HCT116 (cell line): ENCODE measurements at regions not wholly inside any gene's neighbourhood (a gene's known extent, or its start where the extent isn't known, plus 50 kb on each side); places are given as distances from the start of the nearest gene placed in this dataset.
"Not testable (repeated sequence)": the region's sequence is repeated elsewhere in the genome, so short reads cannot be mapped to it uniquely, and the experiment has no call there.

ENCODE experiments used
- ATAC-seq: fragments of 200-7000 bp; cut with Tn5 transposase; 2 replicates; pipeline ENCODE4 v1.9.1; 2020; ENCODE audit warnings: mild to moderate bottlenecking, moderate library complexity
- BruUV-seq: library from RNA; stranded (reverse); fragments of 400-500 nt; replicated peaks from 2 replicates; lab custom pipeline; 2021; lab: Mats Ljungman, UMichigan
- CTCF ChIA-PET: fragments of 300-600 bp; sonication (Branson Sonifier 250); formaldehyde crosslinking; loops from one replicate; lab custom pipeline; 2021; ENCODE audit warnings: antibody characterized with exemption; lab: Charles Lee
- POLR2A ChIA-PET: fragments of 300-600, 350-600 bp; sonication (Branson Sonifier 250); formaldehyde crosslinking; loops from one replicate; lab custom pipeline; 2021; ENCODE audit warnings: antibody characterized with exemption; lab: Charles Lee
- RAD21 ChIA-PET, 2 experiments: fragments of 300-600 bp; sonication (Branson Sonifier 250); formaldehyde crosslinking; loops; one replicate each; lab custom pipeline; 2023; ENCODE audit warnings: low total read pairs in 2 of 2; ENCODE audit not compliant: uncharacterized antibody in 2 of 2, unreplicated experiment in 2 of 2, low non-redundant PET in 1 of 2; lab: Charles Lee
- DNase-seq: peaks from one replicate; pipeline ENCODE4 v3.0.0-alpha.2; 2010; ENCODE audit warnings: low read depth, low spot score
- H2AFZ ChIP-seq: fragments of 200-600 bp; shearing (Covaris generic), sonication (generic); 2 replicates; pipeline ENCODE4 v1.6.1; 2017; ENCODE audit warnings: low read depth, mixed run types, mixed read lengths, antibody characterized with exemption, low read length; ENCODE audit not compliant: poor library complexity, severe bottlenecking
- H3K27ac ChIP-seq: 2 replicates; pipeline ENCODE4 v1.5.1; 2012; ENCODE audit warnings: low read depth, low read length
- H3K27me3 ChIP-seq: fragments of 200-600 bp; sonication (generic); 2 replicates; pipeline ENCODE4 v1.6.1; 2016; ENCODE audit warnings: mixed run types, low read length, mixed read lengths; ENCODE audit not compliant: insufficient read depth
- H3K36me3 ChIP-seq, 2 experiments: fragments of 200-500 bp in 1 of 2; fragments of 200-600 bp in 1 of 2; sonication (Bioruptor generic) in 1 of 2; sonication (generic) in 1 of 2; 2 replicates each; pipeline versions ENCODE4 v1.5.1 to v1.6.1; 2014 to 2016; ENCODE audit warnings: low read length in 2 of 2, inconsistent platforms in 1 of 2, mixed read lengths in 1 of 2, mixed run types in 1 of 2; ENCODE audit not compliant: insufficient read depth in 2 of 2, control insufficient read depth in 1 of 2
- H3K4me1 ChIP-seq, 2 experiments: fragments of 200-600 bp in 1 of 2; sonication (generic) in 1 of 2; 2 replicates each; pipeline versions ENCODE4 v1.5.1 to v1.6.1; 2012 to 2017; ENCODE audit warnings: low read length in 2 of 2, inconsistent platforms in 1 of 2, mild to moderate bottlenecking in 1 of 2, mixed read lengths in 1 of 2, mixed run types in 1 of 2, moderate library complexity in 1 of 2; ENCODE audit not compliant: insufficient read depth in 2 of 2, control insufficient read depth in 1 of 2
- H3K4me2 ChIP-seq: fragments of 200-600 bp; sonication (generic); 2 replicates; pipeline ENCODE4 v1.6.1; 2017; ENCODE audit warnings: mixed run types, low read length, mixed read lengths
- H3K4me3 ChIP-seq, 2 experiments: fragments of 200-600 bp in 1 of 2; sonication (generic) in 1 of 2; replicated peaks in 1 of 2; 2 replicates each; pipeline ENCODE4 v1.5.1; 2011 to 2016; ENCODE audit warnings: low read length in 2 of 2, control low read depth in 1 of 2, low read depth in 1 of 2, mild to moderate bottlenecking in 1 of 2, mixed read lengths in 1 of 2, mixed run types in 1 of 2
- H3K79me2 ChIP-seq: fragments of 200-600 bp; sonication (generic); 2 replicates; pipeline ENCODE4 v1.6.1; 2017; ENCODE audit warnings: mild to moderate bottlenecking, mixed run types, low read length, moderate library complexity, mixed read lengths; ENCODE audit not compliant: insufficient read depth
- H3K9ac ChIP-seq: fragments of 200-600 bp; sonication (generic); 2 replicates; pipeline ENCODE4 v1.6.1; 2016; ENCODE audit warnings: low read length, mixed read lengths
- H3K9me2 ChIP-seq: fragments of 200-600 bp; sonication (generic), shearing (Covaris generic); 2 replicates; pipeline ENCODE4 v1.6.1; 2017; ENCODE audit warnings: mixed run types, mild to moderate bottlenecking, moderate library complexity; ENCODE audit not compliant: insufficient read depth
- H3K9me3 ChIP-seq, 2 experiments: fragments of 200-500 bp in 1 of 2; fragments of 200-600 bp in 1 of 2; sonication (Bioruptor generic) in 1 of 2; sonication (generic) in 1 of 2; 2 replicates each; pipeline ENCODE4 v1.6.1; 2014 to 2017; ENCODE audit warnings: low read length in 2 of 2, mixed read lengths in 2 of 2, inconsistent platforms in 1 of 2, low read depth in 1 of 2, mild to moderate bottlenecking in 1 of 2, mixed run types in 1 of 2, moderate library complexity in 1 of 2; ENCODE audit not compliant: control insufficient read depth in 1 of 2, insufficient read depth in 1 of 2
- H4K20me1 ChIP-seq: fragments of 200-600 bp; sonication (generic), shearing (Covaris generic); 2 replicates; pipeline ENCODE4 v1.6.1; 2017; ENCODE audit warnings: mixed run types, mild to moderate bottlenecking, moderate library complexity; ENCODE audit not compliant: insufficient read depth
- POLR2A ChIP-seq: IDR thresholded peaks from 2 replicates; pipeline ENCODE4 v1.7.0; 2011; ENCODE audit warnings: borderline replicate concordance; ENCODE audit not compliant: insufficient read depth, insufficient read length; ENCODE audit errors: extremely low read depth
- RAD21 ChIP-seq: IDR thresholded peaks from 2 replicates; pipeline ENCODE4 v1.6.1; 2012; ENCODE audit warnings: low read depth, mild to moderate bottlenecking
- SIN3A ChIP-seq: IDR thresholded peaks from 2 replicates; pipeline ENCODE4 v1.6.1; 2012; ENCODE audit warnings: low read depth
- TCF7L2 ChIP-seq: IDR thresholded peaks from 2 replicates; pipeline ENCODE4 v1.7.0; 2011; ENCODE audit warnings: borderline replicate concordance, inconsistent platforms; ENCODE audit not compliant: insufficient read depth, insufficient read length; ENCODE audit errors: extremely low read depth
- ZFX ChIP-seq: fragments of 450-650 bp; IDR thresholded peaks from 2 replicates; pipeline ENCODE4 v1.6.1; 2017
- intact Hi-C: fragments of 100-400 bp; cut with micrococcal nuclease; formaldehyde crosslinking; loops from 2 replicates; pipeline ENCODE4 v1.10.0; 2022
- TF ChIP-seq, protein P1 (sequence below): IDR thresholded peaks from 2 replicates; pipeline ENCODE4 v1.6.1; 2012
- TF ChIP-seq, protein P2 (sequence below): IDR thresholded peaks from 2 replicates; pipeline ENCODE4 v1.6.1; 2012
- TF ChIP-seq, protein P3 (sequence below), 3 experiments: fragments of 200-600 bp in 1 of 3; sonication (generic) in 1 of 3; IDR thresholded peaks in 2 of 3; conservative IDR thresholded peaks in 1 of 3; 2 replicates each; pipeline ENCODE4 v1.5.1; 2012 to 2017; ENCODE audit warnings: low read depth in 2 of 3, low read length in 2 of 3, antibody characterized with exemption in 1 of 3, borderline replicate concordance in 1 of 3, control low read depth in 1 of 3, mild to moderate bottlenecking in 1 of 3, mixed read lengths in 1 of 3, mixed run types in 1 of 3, moderate library complexity in 1 of 3; ENCODE audit not compliant: insufficient read depth in 1 of 3

DNA sequence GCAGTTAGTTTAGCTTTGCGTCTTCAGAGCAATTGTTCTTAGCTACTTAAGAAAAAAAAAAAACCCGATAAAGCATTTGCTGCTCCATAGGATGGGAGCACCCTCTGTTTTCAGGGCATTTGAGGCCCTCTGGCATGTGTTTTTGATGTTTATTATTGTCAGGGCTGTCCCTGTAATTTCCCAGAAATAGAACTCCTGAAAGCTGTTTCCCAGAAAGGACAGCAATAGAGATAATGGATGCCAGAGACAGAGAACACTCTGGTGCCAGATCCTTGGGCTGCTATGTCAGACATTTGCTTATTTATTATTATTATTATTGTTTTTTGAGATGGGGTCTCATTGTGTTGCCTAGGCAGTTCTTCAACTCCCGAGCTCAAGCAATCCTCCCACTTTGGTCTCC lies 201.3 kb downstream of the ALG10 start:
- TF ChIP-seq POLR2A (no peak), ZFX (no peak), SIN3A (no peak), TCF7L2 (no peak), RAD21 (no peak)
- TF ChIP-seq, protein P1, sequence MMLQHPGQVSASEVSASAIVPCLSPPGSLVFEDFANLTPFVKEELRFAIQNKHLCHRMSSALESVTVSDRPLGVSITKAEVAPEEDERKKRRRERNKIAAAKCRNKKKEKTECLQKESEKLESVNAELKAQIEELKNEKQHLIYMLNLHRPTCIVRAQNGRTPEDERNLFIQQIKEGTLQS = no peak
- TF ChIP-seq, protein P2, sequence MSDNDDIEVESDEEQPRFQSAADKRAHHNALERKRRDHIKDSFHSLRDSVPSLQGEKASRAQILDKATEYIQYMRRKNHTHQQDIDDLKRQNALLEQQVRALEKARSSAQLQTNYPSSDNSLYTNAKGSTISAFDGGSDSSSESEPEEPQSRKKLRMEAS = no peak
- TF ChIP-seq, protein P3, sequence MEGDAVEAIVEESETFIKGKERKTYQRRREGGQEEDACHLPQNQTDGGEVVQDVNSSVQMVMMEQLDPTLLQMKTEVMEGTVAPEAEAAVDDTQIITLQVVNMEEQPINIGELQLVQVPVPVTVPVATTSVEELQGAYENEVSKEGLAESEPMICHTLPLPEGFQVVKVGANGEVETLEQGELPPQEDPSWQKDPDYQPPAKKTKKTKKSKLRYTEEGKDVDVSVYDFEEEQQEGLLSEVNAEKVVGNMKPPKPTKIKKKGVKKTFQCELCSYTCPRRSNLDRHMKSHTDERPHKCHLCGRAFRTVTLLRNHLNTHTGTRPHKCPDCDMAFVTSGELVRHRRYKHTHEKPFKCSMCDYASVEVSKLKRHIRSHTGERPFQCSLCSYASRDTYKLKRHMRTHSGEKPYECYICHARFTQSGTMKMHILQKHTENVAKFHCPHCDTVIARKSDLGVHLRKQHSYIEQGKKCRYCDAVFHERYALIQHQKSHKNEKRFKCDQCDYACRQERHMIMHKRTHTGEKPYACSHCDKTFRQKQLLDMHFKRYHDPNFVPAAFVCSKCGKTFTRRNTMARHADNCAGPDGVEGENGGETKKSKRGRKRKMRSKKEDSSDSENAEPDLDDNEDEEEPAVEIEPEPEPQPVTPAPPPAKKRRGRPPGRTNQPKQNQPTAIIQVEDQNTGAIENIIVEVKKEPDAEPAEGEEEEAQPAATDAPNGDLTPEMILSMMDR (IDR thresholded peaks at IDR 0.05 in 2 of 3, conservative IDR thresholded peaks at IDR 0.05 in 1 of 3; ENCODE audit: borderline replicate concordance in 1 of 3, insufficient read depth in 1 of 3, low read depth in 2 of 3, low read length in 2 of 3) = no peak
- RAD21 ChIA-PET = no interaction called here

DNA sequence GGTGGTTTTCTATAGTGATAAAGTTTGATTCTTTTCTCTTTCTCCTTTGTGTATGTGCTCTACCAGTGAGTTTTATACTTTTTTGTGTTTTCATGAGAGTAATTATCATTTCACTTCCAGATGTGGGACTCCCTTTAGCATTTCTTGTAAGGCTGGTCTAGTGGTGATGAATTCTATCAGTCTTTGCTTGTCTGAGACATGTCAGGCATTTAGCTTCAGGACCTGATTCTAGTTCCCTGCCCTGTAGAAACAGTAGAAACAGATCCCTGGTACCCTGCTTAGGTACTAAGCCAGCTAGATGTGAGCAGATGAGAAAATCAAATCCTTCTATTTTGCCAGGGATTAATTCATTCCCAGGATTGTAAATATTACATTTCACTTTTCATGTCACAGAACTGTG lies 203.7 kb downstream of the ALG10 start:
- H3K9ac ChIP-seq, BruUV-seq, CTCF ChIA-PET, H3K27ac ChIP-seq, H3K4me1 ChIP-seq, H3K4me3 ChIP-seq, H3K27me3 ChIP-seq, H3K9me3 ChIP-seq, H3K79me2 ChIP-seq, DNase-seq, H4K20me1 ChIP-seq, POLR2A ChIA-PET, H2AFZ ChIP-seq, H3K36me3 ChIP-seq, intact Hi-C loops, ATAC-seq, H3K4me2 ChIP-seq, H3K9me2 ChIP-seq, RAD21 ChIA-PET: not testable (repeated sequence)

More for the DNA sequence above, 201.3 kb downstream of the ALG10 start:
- Histone ChIP-seq H4K20me1 (no peaks in the 10 kb centered on the region), H3K9me2 (no peaks in the 10 kb centered on the region), H3K36me3 (no peaks in the 10 kb centered on the region), H3K79me2 (no peaks in the 10 kb centered on the region), H3K4me2 (no peak overlapping the region), H3K9me3 (no peaks in the 10 kb centered on the region), H3K4me3 (no peak overlapping the region), H2AFZ (no peak overlapping the region), H3K4me1 (no peaks in the 10 kb centered on the region), H3K9ac (no peak overlapping the region), H3K27me3 (no peaks in the 10 kb centered on the region), H3K27ac (no peak overlapping the region)
- ATAC-seq = no peak
- BruUV-seq = no TSS peak
- intact Hi-C loops = no loop called here
- CTCF ChIA-PET = no interaction called here
- no peak for DNase-seq
- POLR2A ChIA-PET = no interaction called here

DNA sequence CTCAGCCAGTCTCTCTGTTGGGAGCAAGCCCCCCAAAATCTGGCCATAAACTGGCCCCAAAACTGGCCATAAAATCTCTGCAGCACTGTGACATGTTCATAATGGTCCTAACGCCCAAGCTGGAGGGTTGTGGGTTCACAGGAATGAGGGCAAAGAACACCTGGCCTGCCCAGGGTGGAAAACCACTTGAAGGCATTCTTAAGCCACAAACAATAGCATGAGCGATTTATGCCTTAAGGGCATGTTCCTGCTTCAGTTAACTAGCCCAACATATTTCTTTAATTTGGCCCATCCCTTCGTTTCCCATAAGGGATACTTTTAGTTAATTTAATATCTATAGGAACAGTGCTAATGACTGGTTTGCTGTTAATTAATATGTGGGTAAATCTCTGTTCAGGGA lies 205.8 kb downstream of the ALG10 start:
- H2AFZ ChIP-seq, intact Hi-C loops, H3K27ac ChIP-seq, H3K9me2 ChIP-seq, DNase-seq, BruUV-seq, H3K4me2 ChIP-seq, ATAC-seq, POLR2A ChIA-PET, H3K4me1 ChIP-seq, H3K36me3 ChIP-seq, H3K27me3 ChIP-seq, H3K4me3 ChIP-seq, H4K20me1 ChIP-seq, CTCF ChIA-PET, RAD21 ChIA-PET, H3K79me2 ChIP-seq, H3K9ac ChIP-seq, H3K9me3 ChIP-seq: not testable (repeated sequence)
